HG03565 (cell line): ENCODE measurements at regions not wholly inside any gene's neighbourhood (a gene's known extent, or its start where the extent isn't known, plus 50 kb on each side); places are given as distances from the start of the nearest gene placed in this dataset.
"Not testable (repeated sequence)": the region's sequence is repeated elsewhere in the genome, so short reads cannot be mapped to it uniquely, and the experiment has no call there.

Experiments used
- ATAC-seq: cut with Tn5 transposase; IDR thresholded peaks from one replicate; pipeline ENCODE4 v1.9.1; 2021; ENCODE audit warnings: mild to moderate bottlenecking, moderate library complexity; ENCODE audit not compliant: unreplicated experiment

- ATAC-seq = no peak
Observed at GRCh38 chr5:155679530-155679929, 647.4 kb upstream of the SGCD start.

- no peak for ATAC-seq
Observed at GRCh38 chr5:155684417-155684816, 642.5 kb upstream of the SGCD start.

GRCh38 chr5:155686131-155686530 is 640.8 kb upstream of the SGCD start:
- ATAC-seq = no peak

GRCh38 chr5:155689406-155689805 is 637.6 kb upstream of the SGCD start:
- no peak for ATAC-seq

- no peak for ATAC-seq
Observed at GRCh38 chr5:155696362-155696761, 630.6 kb upstream of the SGCD start.

- ATAC-seq = no peak
Observed at GRCh38 chr5:155697236-155697635, 629.7 kb upstream of the SGCD start.

GRCh38 chr5:155699385-155699784 is 627.6 kb upstream of the SGCD start:
- ATAC-seq = no peak

- no peak for ATAC-seq
Observed at GRCh38 chr5:155700333-155700732, 626.6 kb upstream of the SGCD start.

- no peak for ATAC-seq
Observed at GRCh38 chr5:155711882-155712281, 615.1 kb upstream of the SGCD start.

GRCh38 chr5:155714435-155714834 is 612.5 kb upstream of the SGCD start:
- not testable (repeated sequence) for ATAC-seq

GRCh38 chr5:155726267-155726666 is 600.7 kb upstream of the SGCD start:
- ATAC-seq = no peak

GRCh38 chr5:155727512-155728145 is 599.3 kb upstream of the SGCD start:
- ATAC-seq = no peak

- no peak for ATAC-seq
Observed at GRCh38 chr5:155728146-155728856, 598.7 kb upstream of the SGCD start.

GRCh38 chr5:155728857-155729683 is 597.9 kb upstream of the SGCD start:
- no peak for ATAC-seq

GRCh38 chr5:155729684-155730059 is 597.3 kb upstream of the SGCD start:
- ATAC-seq = no peak

- ATAC-seq = no peak
Observed at GRCh38 chr5:155732587-155733376, 594.2 kb upstream of the SGCD start.

- no peak for ATAC-seq
Observed at GRCh38 chr5:155733935-155734334, 593.0 kb upstream of the SGCD start.

- no peak for ATAC-seq
Observed at GRCh38 chr5:155735388-155735787, 591.6 kb upstream of the SGCD start.

- no peak for ATAC-seq
Observed at GRCh38 chr5:155738616-155739015, 588.3 kb upstream of the SGCD start.

GRCh38 chr5:155746367-155747038 is 580.5 kb upstream of the SGCD start:
- ATAC-seq = no peak

GRCh38 chr5:155750101-155750500 is 576.9 kb upstream of the SGCD start:
- no peak for ATAC-seq
